Naive thymus-derived CD4-positive, alpha-beta T cell (primary cell): ENCODE measurements at regions not wholly inside any gene's neighbourhood (a gene's known extent, or its start where the extent isn't known, plus 50 kb on each side); places are given as distances from the start of the nearest gene placed in this dataset.

ENCODE experiments used
- ATAC-seq: fragments of 150-1000 bp; cut with Tn5 transposase; 2 replicates; pipeline ENCODE4 v1.10.0; 2021; ENCODE audit warnings: mild to moderate bottlenecking, moderate library complexity
- CTCF ChIA-PET: fragments of 350-600 bp; sonication (Branson Sonifier 250); formaldehyde crosslinking; loops from one replicate; lab custom pipeline; 2021; ENCODE audit warnings: antibody characterized with exemption; lab: Charles Lee
- POLR2A ChIA-PET: fragments of 350-600 bp; sonication (Branson Sonifier 250); formaldehyde crosslinking; loops from one replicate; lab custom pipeline; 2021; ENCODE audit warnings: antibody characterized with exemption, inconsistent platforms; lab: Charles Lee
- DNase-seq, 9 donors: peaks; one replicate each; pipeline versions ENCODE4 v3.0.0 to v3.0.0-alpha.2; 2020 to 2022; ENCODE audit warnings: mixed read lengths in 1 of 9
- H3K27ac ChIP-seq: one replicate; pipeline ENCODE4 v1.7.0; 2013; ENCODE audit warnings: mild to moderate bottlenecking, low read depth, low read length, moderate library complexity
- H3K27me3 ChIP-seq, 2 donors: one replicate each; pipeline ENCODE4 v1.7.0; 2013; ENCODE audit warnings: low read length in 2 of 2, mild to moderate bottlenecking in 2 of 2, moderate library complexity in 2 of 2; ENCODE audit not compliant: control insufficient read depth in 2 of 2, insufficient read depth in 2 of 2
- H3K36me3 ChIP-seq, 3 experiments: 1 replicate in 2 of 3; 2 replicates in 1 of 3; pipeline ENCODE4 v1.7.0; 2013; ENCODE audit warnings: low read length in 3 of 3, mild to moderate bottlenecking in 3 of 3, moderate library complexity in 1 of 3; ENCODE audit not compliant: insufficient read depth in 3 of 3, control insufficient read depth in 2 of 3
- H3K4me1 ChIP-seq, 2 donors: one replicate each; pipeline ENCODE4 v1.7.0; 2013; ENCODE audit warnings: low read length in 2 of 2, mild to moderate bottlenecking in 2 of 2, moderate library complexity in 1 of 2; ENCODE audit not compliant: control insufficient read depth in 2 of 2, insufficient read depth in 2 of 2
- H3K4me3 ChIP-seq: 2 replicates; pipeline ENCODE4 v1.7.0; 2013; ENCODE audit warnings: mild to moderate bottlenecking, low read length
- H3K9me3 ChIP-seq, 3 experiments: 1 replicate in 2 of 3; 2 replicates in 1 of 3; pipeline ENCODE4 v1.7.0; 2013; ENCODE audit warnings: low read length in 3 of 3; ENCODE audit not compliant: control insufficient read depth in 2 of 3
- H3K27ac Mint-ChIP-seq, 9 donors: one replicate each; pipeline ENCODE4 v1.8.0; 2020 to 2022; ENCODE audit warnings: mixed read lengths in 9 of 9, mild to moderate bottlenecking in 8 of 9, moderate library complexity in 5 of 9, inconsistent platforms in 2 of 9
- H3K27me3 Mint-ChIP-seq, 5 donors: one replicate each; pipeline ENCODE4 v1.8.0; 2021 to 2022; ENCODE audit warnings: mixed read lengths in 5 of 5, mild to moderate bottlenecking in 1 of 5
- H3K36me3 Mint-ChIP-seq, 5 donors: one replicate each; pipeline ENCODE4 v1.8.0; 2020 to 2022; ENCODE audit warnings: mixed read lengths in 5 of 5, mild to moderate bottlenecking in 3 of 5, inconsistent platforms in 1 of 5
- H3K4me1 Mint-ChIP-seq, 7 donors: one replicate each; pipeline ENCODE4 v1.8.0; 2020 to 2022; ENCODE audit warnings: mixed read lengths in 7 of 7, mild to moderate bottlenecking in 3 of 7, inconsistent platforms in 1 of 7
- H3K4me3 Mint-ChIP-seq, 10 donors: one replicate each; pipeline ENCODE4 v1.8.0; 2020 to 2022; ENCODE audit warnings: mild to moderate bottlenecking in 10 of 10, mixed read lengths in 10 of 10, moderate library complexity in 6 of 10, inconsistent platforms in 2 of 10
- H3K9me3 Mint-ChIP-seq, 11 donors: one replicate each; pipeline ENCODE4 v1.8.0; 2020 to 2022; ENCODE audit warnings: mixed read lengths in 11 of 11, mild to moderate bottlenecking in 4 of 11, inconsistent platforms in 1 of 11, moderate library complexity in 1 of 11
- intact Hi-C, 2 donors: fragments of 100-400 bp; cut with micrococcal nuclease; formaldehyde crosslinking; loops; one replicate each; pipeline ENCODE4 v1.15.1; 2023

DNA sequence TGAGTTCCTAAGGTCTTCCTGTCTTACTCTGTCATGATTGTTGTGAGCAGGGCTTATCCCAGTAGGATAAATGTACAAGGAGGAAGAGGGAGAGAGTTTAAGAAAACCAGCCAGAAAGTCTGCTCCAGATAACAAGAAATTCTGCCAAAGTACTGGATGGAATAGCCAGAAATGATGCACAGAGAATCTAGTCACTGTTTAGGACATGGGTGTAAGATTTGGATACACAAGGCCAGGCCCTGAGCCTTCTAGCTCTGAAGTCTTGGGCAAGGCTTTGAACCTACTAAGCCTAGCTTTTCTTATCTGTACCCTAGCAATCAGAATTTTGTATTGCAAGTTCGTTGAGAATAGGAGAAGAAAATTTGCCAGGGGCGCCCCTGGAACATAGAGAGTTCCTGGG, 180.4 kb upstream of the ROPN1 start:
- no peak for ATAC-seq
- Histone ChIP-seq H3K27ac (no peak overlapping the region), H3K36me3 (no peaks in the 10 kb centered on the region), H3K4me3 (no peak overlapping the region), H3K4me1 (no peaks in the 10 kb centered on the region), H3K9me3 (no peaks in the 10 kb centered on the region), H3K27me3 (no peaks in the 10 kb centered on the region)
- Mint-ChIP-seq H3K36me3 (no peaks in the 10 kb centered on the region), H3K27ac (no peak overlapping the region), H3K9me3 (peaks cover 0 to 3% (median 0%) of the 10 kb centered on the region in 11 donors), H3K27me3 (peaks cover 0 to 13% (median 3%) of the 10 kb centered on the region in 5 donors), H3K4me1 (no peaks in the 10 kb centered on the region), H3K4me3 (no peak overlapping the region)
- DNase-seq, result no peak
- CTCF ChIA-PET, result no interaction called here
- POLR2A ChIA-PET, result no interaction called here
- intact Hi-C loops, result no loop called here

DNA sequence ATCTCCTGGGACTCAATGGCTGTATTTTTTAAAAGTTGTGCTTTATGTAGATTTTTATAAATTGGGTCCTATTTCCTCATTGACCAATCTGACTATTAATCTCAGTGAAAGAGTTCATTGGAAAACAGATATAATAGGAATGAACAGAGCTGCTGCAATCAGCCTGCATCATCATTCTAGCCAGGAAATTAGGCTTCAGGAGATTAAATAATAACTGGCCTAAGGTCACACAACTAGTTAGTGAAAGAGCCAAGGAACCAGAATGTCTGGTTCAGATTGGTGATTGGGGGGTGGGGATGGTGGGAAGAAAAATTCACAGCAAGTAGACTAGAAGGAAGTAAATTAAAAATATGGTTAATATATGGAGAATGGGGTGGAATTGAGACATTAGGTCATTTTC, 180.9 kb upstream of the ROPN1 start:
- Histone ChIP-seq H3K27me3 (no peaks in the 10 kb centered on the region), H3K9me3 (no peaks in the 10 kb centered on the region), H3K4me3 (no peak overlapping the region), H3K36me3 (no peaks in the 10 kb centered on the region), H3K27ac (no peak overlapping the region), H3K4me1 (no peaks in the 10 kb centered on the region)
- no peak overlapping the region for H3K27ac Mint-ChIP-seq
- no peaks in the 10 kb centered on the region for H3K36me3 Mint-ChIP-seq
- ATAC-seq (no peak), DNase-seq (no peak)
- H3K4me1 Mint-ChIP-seq, result no peaks in the 10 kb centered on the region
- intact Hi-C loops, result no loop called here
- ChIA-PET POLR2A (no interaction called here), CTCF (no interaction called here)
- H3K9me3 Mint-ChIP-seq, result peaks cover 0 to 3% (median 0%) of the 10 kb centered on the region in 11 donors
- peaks cover 0 to 13% (median 3%) of the 10 kb centered on the region in 5 donors for H3K27me3 Mint-ChIP-seq
- H3K4me3 Mint-ChIP-seq, result no peak overlapping the region

DNA sequence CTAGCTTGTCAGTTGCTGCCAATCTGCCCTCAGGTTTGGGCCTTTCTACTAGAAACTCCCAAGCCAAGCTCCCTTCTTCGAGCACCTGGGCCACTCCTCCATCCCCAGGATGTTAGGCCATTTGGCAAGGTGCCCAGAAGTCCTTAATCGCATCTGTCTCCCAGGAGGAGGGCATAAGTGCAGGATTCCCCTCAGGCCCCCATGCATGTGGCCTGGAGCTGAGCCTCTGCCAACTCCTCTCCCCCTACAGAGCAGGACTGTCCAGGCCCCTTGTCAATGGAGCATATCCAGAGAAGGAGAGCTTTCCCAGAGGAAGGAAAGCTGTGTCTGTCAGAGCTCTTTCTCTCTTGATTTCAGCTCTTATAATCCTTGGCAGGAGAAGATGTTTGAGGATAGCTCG, 182.6 kb upstream of the ROPN1 start:
- intact Hi-C loops, result no loop called here
- CTCF ChIA-PET, result no interaction called here
- H3K27ac Mint-ChIP-seq, result no peak overlapping the region
- no peak overlapping the region for H3K4me3 Mint-ChIP-seq
- Histone ChIP-seq H3K27me3 (no peaks in the 10 kb centered on the region), H3K4me3 (no peak overlapping the region), H3K27ac (no peak overlapping the region), H3K36me3 (no peaks in the 10 kb centered on the region), H3K4me1 (no peaks in the 10 kb centered on the region), H3K9me3 (no peaks in the 10 kb centered on the region)
- DNase-seq, result no peak
- ATAC-seq, result no peak
- peaks cover 0 to 3% (median 0%) of the 10 kb centered on the region in 11 donors for H3K9me3 Mint-ChIP-seq
- H3K36me3 Mint-ChIP-seq, result no peaks in the 10 kb centered on the region
- POLR2A ChIA-PET, result no interaction called here
- peaks cover 0 to 10% (median 3%) of the 10 kb centered on the region in 5 donors for H3K27me3 Mint-ChIP-seq
- no peaks in the 10 kb centered on the region for H3K4me1 Mint-ChIP-seq

DNA sequence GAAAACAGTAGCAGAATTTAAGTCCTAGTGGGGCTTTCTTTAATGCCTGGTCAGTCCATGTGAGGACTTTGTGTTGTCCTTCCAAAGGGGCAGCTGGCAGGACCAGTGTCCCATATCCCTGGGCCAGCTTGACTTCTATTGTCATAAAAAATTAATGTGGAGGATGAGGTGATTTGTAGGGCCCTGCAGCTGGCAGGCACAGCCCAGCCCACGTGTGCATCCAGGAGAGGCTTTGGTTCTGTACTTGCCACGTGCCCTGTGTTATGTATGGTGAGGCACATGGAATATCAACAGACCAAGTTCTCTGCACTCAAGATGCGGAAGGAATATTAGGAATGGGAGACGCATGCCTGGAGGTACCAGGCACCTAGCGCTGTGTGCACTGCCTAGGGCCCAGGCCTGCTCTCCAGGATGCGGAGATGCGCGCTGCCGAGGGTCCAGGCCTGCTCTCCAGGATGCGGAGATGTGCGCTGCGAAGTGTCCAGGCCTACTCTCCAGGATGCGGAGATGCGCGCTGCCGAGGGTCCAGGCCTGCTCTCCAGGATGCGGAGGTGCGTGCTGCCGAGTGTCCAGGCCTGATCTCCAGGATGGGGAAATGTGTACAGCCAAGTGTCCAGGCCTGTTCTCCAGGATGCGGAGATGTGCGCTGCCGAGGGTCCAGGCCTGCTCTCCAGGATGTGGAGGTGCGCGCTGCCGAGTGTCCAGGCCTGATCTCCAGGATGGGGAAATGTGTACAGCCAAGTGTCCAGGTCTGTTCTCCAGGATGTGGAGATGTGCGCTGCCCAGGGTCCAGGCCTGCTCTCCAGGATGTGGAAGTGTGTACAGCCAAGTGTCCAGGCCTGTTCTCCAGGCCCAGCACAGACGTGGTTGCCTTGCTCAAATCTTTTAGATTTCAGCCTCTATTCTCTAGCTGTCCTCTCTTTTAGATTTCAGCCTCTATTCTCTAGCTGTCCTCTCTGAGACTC, 183.3 kb upstream of the ROPN1 start:
- Histone ChIP-seq H3K36me3 (no peaks in the 10 kb centered on the region), H3K27me3 (peaks cover 0 to 1% of the 10 kb centered on the region in 2 donors), H3K4me1 (no peaks in the 10 kb centered on the region), H3K9me3 (no peaks in the 10 kb centered on the region), H3K4me3 (no peak overlapping the region), H3K27ac (no peak overlapping the region)
- H3K27me3 Mint-ChIP-seq, result peaks cover 0 to 8% (median 3%) of the 10 kb centered on the region in 5 donors
- ATAC-seq (no peak), DNase-seq (no peak)
- H3K4me1 Mint-ChIP-seq, result no peaks in the 10 kb centered on the region
- ChIA-PET CTCF (no interaction called here), POLR2A (no interaction called here)
- no peaks in the 10 kb centered on the region for H3K36me3 Mint-ChIP-seq
- H3K9me3 Mint-ChIP-seq, result peaks cover 0 to 3% (median 0%) of the 10 kb centered on the region in 11 donors
- no peak overlapping the region for H3K4me3 Mint-ChIP-seq
- intact Hi-C loops, result no loop called here
- no peak overlapping the region for H3K27ac Mint-ChIP-seq

DNA sequence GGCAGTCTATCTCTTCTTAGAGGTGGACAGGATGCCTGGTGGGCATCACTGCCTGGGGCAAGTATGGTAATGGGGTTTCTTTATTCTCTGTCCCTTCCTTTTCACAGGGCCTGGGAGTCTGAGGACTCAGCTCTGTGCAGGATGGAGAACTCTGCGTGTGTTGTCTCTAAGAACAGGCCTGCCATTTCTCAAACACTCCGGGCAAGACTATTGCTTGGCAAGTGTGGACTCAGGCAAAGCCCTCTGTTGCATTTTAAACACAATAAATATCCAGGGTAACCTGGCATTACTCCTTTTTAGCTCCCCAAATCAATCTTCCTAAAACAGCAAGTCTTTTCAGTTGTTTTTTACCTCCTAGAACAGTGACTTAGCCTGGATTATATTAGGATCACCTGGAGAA, 185.1 kb upstream of the ROPN1 start:
- Mint-ChIP-seq H3K27me3 (peaks cover 0 to 19% (median 8%) of the 10 kb centered on the region in 5 donors), H3K9me3 (peaks cover 0 to 3% (median 0%) of the 10 kb centered on the region in 11 donors), H3K27ac (no peak overlapping the region), H3K36me3 (no peaks in the 10 kb centered on the region), H3K4me1 (peaks cover 0 to 1% (median 0%) of the 10 kb centered on the region in 7 donors), H3K4me3 (no peak overlapping the region)
- Histone ChIP-seq H3K9me3 (no peaks in the 10 kb centered on the region), H3K27me3 (peaks cover 0 to 3% of the 10 kb centered on the region in 2 donors), H3K36me3 (no peaks in the 10 kb centered on the region), H3K4me1 (no peaks in the 10 kb centered on the region), H3K27ac (no peak overlapping the region), H3K4me3 (no peak overlapping the region)
- ATAC-seq (no peak), DNase-seq (no peak)
- ChIA-PET CTCF (no interaction called here), POLR2A (no interaction called here)
- intact Hi-C loops, result no loop called here

DNA sequence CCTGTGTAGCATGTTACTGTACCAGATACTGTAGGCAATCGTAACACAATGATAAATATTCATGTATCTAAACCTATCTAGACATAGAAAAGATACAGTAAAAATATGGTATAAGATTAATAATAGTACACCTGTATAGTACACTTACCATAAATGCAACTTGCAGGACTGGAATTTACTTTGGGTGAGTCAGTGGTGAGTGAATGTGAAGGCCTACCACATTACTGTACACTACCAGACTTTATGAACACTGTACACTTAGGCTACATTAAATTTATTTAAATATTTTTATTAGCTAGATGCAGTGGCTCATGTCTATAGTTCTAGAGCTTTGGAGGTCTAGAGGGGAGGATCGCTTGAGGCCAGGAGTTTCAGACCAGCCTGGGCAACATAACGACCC, 186.6 kb upstream of the ROPN1 start:
- ATAC-seq (no peak), DNase-seq (no peak)
- H3K27ac Mint-ChIP-seq, result no peak overlapping the region
- Histone ChIP-seq H3K4me1 (no peaks in the 10 kb centered on the region), H3K9me3 (no peaks in the 10 kb centered on the region), H3K36me3 (no peaks in the 10 kb centered on the region), H3K27me3 (peaks cover 0 to 3% of the 10 kb centered on the region in 2 donors), H3K27ac (no peak overlapping the region), H3K4me3 (no peak overlapping the region)
- CTCF ChIA-PET, result no interaction called here
- peaks cover 0 to 3% (median 0%) of the 10 kb centered on the region in 11 donors for H3K9me3 Mint-ChIP-seq
- peaks cover 0 to 1% (median 0%) of the 10 kb centered on the region in 7 donors for H3K4me1 Mint-ChIP-seq
- H3K4me3 Mint-ChIP-seq, result no peak overlapping the region
- H3K27me3 Mint-ChIP-seq, result peaks cover 0 to 19% (median 6%) of the 10 kb centered on the region in 5 donors
- intact Hi-C loops, result no loop called here
- POLR2A ChIA-PET, result no interaction called here
- no peaks in the 10 kb centered on the region for H3K36me3 Mint-ChIP-seq

DNA sequence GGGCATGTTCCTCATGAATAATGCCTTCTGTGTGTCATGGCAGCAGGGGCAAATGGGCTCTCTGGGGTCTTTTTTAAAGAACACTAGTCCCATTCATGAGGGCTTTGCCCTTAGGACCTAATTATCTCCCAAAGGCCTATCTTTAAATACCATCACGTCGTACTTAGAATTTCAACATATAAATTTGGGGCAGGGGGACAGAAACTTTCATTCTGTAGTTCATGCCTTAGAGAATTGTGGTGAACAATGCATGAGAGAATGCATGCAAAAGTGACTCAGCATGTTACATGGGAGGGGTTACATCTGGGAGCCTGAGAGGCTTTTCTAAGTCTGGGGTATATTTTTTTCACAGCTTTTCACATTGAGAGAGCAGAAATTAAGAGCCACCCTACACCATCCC, 208.5 kb upstream of the ROPN1 start:
- ChIA-PET CTCF (no interaction called here), POLR2A (no interaction called here)
- ATAC-seq (no peak), DNase-seq (no peak)
- Histone ChIP-seq H3K4me1 (no peaks in the 10 kb centered on the region), H3K4me3 (no peak overlapping the region), H3K9me3 (no peaks in the 10 kb centered on the region), H3K27ac (no peak overlapping the region), H3K27me3 (no peaks in the 10 kb centered on the region), H3K36me3 (no peaks in the 10 kb centered on the region)
- H3K27me3 Mint-ChIP-seq, result peaks cover 0 to 52% (median 16%) of the 10 kb centered on the region in 5 donors
- intact Hi-C loops, result no loop called here
- no peak overlapping the region for H3K4me3 Mint-ChIP-seq
- H3K27ac Mint-ChIP-seq, result no peak overlapping the region
- H3K36me3 Mint-ChIP-seq, result no peaks in the 10 kb centered on the region
- peaks cover 0 to 10% (median 0%) of the 10 kb centered on the region in 11 donors for H3K9me3 Mint-ChIP-seq
- H3K4me1 Mint-ChIP-seq, result no peaks in the 10 kb centered on the region
